Forelimb muscle (tissue), 1 donor: ENCODE measurements at regions not wholly inside any gene's neighbourhood (a gene's known extent, or its start where the extent isn't known, plus 50 kb on each side); places are given as distances from the start of the nearest gene placed in this dataset.
"Not testable (repeated sequence)": the region's sequence is repeated elsewhere in the genome, so short reads cannot be mapped to it uniquely, and the experiment has no call there.

Experiments used
- DNase-seq: peaks from one replicate; pipeline ENCODE4 v3.0.0-alpha.2; 2013; ENCODE audit warnings: low read depth

DNA sequence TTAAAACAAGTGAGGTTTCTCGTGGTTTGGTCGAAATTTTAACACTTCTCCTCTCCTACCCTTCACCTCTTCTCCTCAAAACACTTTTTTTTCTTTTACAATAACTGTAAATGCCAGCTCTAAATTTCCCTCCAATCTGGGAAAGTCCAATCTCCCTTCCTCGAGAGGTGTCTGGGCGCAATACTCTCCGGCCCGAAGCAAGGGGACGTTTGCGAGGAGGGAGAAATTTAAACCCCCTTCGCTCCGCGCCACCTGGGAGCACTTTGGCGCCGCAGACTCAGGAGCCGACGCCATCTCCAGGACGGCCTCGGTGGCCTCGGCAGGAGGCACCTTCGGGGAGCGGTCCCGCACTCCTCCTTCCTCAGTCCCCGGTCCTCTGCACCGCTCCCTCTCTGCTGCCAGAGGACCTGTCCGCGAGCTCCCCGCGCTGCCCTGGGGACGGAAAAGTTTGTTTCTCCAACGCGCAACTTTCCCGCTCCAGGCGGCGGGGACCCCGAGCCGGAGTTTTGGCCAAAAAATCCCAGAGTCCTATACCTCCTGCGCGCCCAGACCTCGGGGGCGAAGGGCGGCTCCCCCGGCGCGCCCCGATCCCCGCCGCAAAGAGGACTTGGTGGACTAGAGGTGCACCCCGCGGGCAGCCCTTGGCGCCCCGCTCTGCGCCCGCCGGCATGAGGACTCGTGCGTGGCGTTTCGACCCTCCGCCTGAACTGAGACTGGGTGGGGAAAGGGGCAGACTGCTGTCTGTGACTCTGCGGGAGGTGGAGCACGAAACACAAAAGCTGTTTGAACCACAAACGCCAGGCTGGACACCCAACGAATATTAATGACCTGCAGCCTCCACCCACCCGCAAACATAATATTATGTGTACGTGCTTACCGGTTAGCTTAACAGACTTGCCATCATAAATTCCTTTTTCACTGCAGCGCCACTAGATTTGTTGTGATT is 95.2 kb upstream of the HMGA2 start:
- DNase-seq, result no peak

DNA sequence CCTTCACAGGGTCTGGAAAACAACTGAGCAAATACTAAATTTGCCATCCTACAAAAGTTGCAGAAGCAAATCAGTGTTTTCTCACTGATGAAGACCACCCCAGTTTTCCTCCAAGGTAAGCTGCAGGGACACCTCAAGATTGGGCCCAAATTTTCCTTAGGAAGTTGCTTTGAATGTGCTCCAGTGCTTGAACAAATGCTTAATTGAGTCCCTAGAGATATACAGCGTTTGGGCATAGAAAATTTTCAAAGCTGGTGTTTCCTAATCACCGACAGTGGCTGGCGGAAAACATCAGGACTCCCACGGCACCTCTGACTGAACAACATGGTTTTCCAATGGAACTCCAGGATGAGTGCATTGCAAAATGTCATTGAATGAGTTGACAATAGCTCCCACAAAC is 92.5 kb upstream of the HMGA2 start:
- no peak for DNase-seq

DNA sequence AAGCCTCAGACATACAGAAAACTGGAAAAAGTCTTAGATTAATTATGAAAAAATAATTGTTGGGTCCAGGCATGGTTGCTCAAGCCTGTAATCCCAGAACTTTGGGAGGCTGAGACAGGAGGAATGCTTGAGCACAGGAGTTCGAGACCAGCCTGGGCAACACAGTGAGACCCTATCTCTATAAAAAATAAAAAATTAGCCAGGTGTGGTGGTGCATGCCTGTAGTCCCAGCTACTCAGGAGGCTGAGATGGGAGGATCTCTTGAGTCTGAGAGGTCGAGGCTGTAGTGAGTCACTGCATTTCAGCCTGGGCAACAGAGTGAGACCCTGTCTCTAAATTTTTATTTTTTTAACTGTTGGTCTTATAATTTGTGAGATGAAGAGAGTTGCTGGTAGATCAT is 90.6 kb upstream of the HMGA2 start:
- DNase-seq, result not testable (repeated sequence)

DNA sequence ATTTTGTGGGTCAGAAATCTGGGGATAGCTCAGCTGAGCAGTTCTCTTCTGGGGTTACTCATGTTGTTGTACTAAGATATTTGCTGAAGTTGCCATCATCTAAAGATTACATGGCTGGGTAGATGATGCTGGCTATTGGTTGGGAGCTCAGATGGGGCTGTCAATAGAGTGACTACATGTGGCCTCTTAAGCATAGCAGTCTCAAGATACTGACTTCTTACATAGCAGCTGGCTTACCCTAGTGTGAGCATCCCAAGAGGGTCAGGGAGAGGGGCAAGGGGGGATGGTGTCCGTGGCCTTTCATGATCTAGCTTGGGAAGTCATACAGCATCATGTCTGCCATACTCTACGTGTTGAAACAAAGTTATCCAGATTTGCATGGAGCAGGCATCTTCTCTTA is 90.1 kb upstream of the HMGA2 start:
- no peak for DNase-seq

DNA sequence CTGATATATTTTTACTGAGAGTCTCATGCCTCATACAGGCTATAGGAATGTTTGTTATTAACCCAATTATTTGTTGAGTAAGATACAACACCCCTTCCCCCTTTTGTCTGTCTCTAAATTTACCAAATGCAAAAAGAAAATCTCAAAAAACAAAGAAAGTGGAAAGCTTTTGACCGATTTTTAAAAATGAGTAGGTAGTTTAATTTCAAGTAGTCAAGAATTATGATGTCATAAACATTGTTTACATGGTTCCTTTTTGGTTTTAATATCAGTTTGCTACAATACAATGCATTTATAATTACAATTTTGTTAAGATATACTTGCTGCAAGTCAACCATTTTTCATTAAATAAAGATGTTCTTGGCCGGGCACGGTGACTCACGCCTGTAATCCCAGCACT is 84.7 kb upstream of the HMGA2 start:
- DNase-seq, result no peak

DNA sequence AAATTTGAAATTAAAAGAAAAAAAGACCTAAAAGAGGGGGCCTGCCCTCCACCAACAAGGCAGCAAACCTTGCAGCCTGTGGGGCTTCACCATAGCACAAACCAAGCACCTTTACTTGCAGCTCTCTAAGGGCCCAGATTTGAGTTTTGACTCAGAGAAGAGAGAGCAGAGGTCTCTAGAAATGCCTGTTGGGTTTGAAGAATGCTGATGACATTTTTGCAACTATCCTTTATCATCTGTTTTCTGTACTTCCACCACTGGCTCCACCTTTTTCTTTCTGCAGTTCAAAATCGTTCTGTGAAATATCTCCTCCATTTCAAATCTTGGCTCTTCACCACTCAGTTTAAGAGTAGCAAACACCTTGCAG is 83.8 kb upstream of the HMGA2 start:
- DNase-seq, result no peak

DNA sequence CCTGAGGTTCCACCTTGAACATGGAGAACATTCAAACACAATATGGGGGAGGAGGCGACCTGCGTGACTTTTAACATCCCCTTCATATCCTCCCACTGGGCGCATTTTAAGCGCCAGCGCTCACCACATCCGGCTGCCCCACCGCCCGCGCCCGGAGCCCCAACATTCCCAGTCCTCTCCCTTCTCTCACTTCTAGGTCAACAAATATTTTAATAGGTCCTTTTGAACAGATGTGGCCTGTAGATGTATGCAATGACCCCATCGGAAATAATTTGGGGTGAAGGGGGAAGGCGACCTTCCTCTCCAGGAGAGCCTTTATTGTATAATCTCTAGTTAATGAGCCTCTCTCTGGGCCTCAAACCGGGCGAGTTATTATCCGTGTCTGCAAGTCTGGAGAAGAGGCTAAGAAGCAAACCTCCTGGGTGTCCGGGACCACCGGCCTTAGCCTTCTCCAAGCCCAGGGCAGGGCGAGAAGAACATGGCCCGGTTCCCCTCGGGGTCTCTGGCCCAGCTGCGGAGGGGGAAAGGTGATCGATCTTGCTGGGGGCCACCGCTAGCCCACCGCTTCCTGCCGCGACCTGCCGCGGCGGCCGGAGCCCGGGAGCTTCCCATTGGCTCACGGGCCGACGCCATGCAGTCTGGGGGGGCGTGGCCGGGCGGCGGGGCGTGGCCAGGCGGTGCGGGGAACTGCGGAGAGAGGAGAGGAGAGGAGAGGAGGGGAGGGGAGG is 83.2 kb upstream of the HMGA2 start:
- no peak for DNase-seq

DNA sequence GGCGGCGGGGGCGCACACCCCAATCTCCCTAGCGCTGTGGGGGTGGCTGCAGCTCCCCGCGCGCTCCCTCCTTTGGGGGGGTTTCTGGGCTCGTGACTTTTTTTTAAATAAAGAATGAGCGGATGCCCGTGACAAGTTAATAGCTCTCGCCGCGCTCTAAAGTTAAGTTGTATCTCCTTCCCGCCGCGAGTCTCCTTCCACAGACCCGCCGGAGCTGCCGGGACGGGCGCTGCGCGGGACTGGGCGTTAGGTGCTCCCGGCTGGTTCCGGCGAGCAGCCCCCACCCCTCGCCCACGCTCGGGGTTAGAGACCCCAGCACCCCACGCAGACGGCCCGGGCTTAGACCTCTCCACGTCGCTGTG is 82.6 kb upstream of the HMGA2 start:
- no peak for DNase-seq

DNA sequence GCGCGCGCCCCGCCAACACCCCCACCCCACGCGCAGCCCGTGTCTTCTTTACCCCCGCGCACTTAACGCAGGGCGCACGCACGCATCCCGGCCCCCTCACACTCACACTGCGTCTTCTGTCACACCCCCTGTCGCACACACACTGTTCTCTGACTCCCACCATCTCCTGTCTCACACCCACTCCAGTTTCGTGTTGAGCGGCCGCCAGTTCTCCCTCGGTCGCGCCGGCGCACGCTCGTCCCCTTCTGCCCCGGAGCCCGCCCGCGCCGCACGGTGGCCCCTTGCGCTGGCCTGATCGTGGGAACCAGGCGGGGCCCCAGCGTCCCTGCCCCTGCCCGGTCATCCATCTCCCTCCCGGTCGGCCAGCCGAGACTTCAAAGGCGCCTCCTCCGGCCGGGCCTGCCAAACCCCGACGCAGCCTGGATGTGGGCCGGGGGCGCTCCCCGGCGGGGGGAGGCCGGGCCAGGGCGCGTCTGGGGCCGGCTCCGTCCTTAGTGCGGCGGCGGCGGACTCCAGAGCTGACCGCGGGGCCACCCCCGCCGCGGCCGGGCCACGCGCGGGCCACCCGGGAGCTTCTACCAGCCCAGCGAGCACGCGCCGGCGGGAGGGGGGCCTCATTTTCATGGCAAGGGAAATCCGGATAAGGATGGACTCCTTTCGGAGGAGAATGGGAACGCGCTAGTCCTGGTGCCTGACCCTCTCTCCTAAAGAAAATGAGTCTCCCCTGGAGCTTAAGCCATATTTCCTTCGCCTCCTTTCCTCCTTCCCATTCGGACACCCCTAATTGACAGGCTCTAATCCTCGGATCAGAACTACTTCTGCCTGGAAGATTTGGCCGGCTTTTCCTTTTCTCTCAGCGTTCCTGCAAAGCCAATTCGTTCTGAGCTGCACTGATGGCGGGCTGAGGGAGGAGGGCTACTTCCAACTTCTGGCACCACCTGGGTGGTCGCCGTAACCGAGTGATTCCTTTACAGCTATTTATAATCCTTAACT is 82.0 kb upstream of the HMGA2 start:
- DNase-seq, result no peak

DNA sequence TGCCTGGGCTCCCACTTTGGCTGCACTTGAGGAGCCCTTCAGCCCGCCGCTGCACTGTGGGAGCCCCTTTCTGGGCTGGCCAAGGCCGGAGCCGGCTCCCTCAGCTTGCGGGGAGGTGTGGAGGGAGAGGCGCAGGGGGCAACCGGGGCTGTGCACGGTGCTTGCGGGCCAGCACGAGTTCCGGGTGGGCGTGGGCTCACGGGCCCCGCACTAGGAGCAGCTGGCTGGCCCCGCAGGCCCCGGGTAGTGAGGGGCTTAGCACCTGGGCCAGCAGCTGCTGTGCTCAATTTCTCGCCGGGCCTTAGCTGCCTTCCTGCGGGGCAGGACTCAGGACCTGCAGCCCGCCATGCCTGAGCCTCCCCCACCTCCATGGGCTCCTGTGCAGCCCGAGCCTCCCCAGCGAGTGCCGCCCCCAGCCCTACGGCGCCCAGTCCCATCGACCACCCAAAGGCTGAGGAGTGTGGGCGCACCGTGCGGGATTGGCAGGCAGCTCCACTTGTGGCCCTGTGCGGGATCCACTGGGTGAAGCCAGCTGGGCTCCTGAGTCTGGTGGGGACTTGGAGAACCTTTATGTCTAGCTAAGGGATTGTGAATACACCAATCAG is 79.9 kb upstream of the HMGA2 start:
- not testable (repeated sequence) for DNase-seq

DNA sequence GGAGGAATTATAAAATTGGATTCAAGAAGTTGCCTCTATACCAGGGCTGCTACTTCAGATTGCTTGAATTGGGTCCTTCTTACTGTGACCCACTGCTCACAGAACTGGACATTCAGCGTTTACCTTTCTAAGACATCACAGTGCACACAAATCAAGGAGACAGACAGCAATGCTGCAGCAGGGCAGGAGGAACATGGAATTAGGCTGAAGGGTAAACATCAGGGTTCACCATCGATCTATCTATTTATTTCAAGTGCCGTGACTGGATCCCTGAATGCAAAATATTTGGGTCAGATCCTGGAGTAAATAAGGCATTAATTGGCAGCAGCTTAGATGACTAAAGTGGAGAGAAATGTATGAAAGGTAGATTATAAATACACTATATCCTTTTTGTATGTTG is 76.9 kb upstream of the HMGA2 start:
- DNase-seq, result no peak

DNA sequence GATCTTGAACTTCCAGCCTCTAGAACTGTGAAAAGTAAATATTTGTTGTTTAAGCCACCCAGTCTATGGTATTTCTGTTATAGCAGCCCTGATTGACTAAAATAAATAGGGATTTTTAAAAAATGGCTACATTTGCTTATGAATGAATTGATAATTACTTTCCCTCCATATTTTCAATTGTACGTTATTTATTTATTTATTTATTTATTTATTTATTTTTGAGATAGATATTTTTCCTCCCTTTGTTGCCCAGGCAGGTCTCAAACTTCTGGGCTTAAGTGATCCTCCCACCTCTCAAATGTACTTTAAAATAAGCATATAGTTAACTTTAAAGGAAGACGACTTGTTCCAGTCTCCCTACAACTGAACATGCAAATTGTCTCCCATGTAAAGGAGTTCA is 76.0 kb upstream of the HMGA2 start:
- no peak for DNase-seq

DNA sequence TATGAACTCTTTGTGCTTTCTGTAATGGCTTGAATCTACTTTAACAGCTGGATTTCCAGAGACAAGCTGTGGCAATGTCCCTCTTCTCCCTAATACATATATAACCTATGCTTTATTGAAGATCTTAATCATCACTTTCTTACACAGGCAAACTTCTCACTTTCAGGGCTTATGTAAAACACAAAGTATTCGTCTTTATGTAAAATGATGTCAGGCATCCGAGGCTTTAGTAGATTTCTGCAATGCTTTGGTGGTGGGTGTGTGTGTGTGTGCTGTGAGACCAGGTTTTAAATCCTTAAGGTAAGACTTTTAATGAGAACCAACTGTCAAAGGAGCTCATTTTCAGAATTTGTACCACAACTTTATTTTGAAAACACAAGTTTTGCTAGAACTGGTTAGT is 70.0 kb upstream of the HMGA2 start:
- no peak for DNase-seq

DNA sequence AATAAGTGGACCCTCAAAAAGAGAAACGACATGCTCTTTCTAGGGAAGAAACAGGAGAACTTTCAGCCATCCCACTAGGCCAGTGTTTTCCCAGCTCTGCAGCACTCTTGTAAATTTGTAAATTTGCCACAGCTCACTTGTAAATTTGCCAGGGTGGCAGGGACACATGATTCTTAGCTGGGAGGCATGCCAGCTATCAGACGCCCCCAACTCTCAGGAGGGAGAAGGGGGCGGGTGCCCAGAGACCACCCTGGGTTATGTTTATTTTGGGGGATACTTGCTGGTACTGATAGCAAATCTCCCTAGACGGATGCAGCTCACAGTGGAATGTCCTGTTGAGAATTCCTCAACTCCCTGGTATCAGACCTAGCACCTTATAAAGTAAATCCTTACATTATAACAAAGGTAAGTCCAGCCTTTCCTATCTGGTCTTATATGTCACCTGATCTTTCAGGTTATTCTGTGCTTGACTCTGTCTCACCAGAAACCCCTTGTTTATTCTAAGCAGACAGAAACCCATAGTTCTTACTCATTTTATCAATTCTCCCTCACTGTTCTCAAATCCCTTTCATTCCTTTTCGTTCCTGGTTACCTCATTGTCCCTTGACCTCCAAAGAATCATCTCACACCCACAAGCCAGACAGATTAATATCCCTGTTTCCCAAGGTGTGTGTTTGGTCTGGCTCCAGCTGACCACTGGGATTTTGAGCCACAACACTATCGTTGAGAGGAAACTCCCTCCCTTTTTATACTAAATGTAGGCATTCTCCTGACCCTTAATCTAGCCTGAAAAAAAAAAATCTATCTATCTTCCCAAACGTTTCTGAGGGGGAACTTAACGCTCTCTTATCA is 69.3 kb upstream of the HMGA2 start:
- no peak for DNase-seq

DNA sequence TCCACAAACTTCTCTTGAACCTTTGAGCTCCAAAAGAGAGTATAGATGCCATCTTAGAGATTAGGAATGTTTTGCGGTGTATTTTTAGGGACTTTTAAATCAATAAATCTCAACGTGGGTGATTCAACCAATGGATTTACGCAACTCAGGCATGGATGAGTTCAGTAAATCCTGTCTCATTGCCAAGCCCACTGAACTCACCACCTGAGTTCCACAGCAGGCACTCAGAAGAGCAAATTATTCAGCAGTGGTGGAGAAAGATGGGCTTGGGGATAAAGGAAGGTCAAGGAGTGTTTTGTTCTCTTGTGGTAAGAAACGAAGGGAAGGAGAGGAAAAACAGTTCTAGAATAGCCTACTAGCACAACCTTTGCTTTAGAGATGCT is 68.7 kb upstream of the HMGA2 start:
- DNase-seq, result no peak

DNA sequence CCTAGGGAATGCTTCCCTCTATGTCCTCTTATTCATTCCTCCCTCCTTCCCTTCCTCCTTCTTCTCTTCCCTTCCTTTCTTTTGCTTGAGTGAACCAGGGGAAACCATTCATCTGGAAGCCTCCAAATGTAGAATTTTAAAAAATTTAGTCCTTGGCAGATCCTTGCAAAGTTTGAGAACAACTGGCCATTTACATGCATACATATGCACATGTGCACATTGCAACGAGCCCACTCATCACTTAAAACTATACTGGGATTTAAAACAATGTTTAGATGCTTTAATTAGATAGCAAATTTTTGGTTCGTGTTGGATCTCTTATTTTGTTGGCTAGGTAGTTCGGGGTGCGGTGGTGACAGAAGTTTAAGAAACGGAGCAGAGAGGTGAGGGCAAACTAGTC is 68.0 kb upstream of the HMGA2 start:
- DNase-seq, result no peak

DNA sequence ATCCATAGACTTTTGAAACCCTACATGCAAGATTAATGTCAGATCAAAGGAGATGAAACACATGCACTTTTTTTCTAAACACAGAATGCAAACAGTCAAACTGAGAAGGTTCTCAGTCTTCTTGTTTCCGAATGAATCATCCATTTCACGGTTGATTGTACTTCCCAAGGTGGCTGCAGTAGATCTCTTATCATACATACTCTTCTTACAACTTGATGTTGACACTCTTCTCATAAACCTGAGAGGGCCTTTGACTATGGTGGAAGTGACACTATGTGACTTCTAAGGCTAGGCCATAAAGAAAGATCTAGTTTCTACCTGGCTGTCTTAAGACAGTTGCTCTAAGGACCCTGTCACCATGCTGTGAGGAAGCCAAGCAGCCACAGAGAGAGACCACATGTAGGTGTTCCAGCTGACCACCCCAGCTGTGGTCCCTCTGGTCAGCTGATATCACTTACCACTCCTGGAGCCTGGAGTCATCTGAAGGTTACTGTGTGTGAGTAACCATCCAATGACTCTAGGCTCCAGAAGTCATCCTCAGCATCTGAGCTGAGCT is 67.2 kb upstream of the HMGA2 start:
- no peak for DNase-seq

DNA sequence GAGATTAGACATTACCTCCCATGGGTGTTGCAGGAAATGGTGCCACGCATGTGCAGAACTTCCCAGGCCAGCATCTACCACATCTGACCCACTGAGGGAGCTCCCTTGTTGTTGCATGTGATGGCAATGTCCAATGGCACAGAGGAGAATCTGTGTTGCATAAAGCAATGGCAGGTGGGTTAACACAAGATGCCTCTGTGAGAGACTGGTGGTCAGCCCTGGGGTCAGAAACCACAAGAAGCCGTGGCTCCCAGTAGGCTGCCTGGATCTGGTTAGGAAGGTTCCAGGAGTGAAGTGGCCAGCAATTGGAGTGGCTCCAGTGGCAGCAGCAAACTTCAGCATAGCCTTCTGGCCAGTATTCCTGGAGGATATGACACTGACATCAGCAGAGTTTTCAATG is 65.9 kb upstream of the HMGA2 start:
- DNase-seq, result no peak

DNA sequence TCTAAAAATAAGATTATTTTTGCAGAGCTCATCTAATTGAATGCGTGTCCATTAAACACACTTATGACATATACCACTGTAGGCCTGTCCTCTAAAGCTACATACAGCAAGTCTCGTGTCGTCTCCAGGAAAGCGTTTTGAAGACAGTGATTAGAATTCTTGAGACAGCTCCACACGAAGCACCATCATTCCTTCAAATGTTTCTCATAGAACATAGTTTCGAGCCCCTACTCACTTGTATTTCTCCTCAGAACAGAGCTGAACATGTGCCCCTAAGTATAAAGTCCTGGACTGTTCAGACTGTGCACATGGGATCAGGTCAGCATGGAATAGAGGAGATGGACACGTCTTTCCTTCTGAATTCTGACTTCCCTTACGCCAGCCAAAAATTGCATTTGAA is 64.5 kb upstream of the HMGA2 start:
- DNase-seq, result no peak

DNA sequence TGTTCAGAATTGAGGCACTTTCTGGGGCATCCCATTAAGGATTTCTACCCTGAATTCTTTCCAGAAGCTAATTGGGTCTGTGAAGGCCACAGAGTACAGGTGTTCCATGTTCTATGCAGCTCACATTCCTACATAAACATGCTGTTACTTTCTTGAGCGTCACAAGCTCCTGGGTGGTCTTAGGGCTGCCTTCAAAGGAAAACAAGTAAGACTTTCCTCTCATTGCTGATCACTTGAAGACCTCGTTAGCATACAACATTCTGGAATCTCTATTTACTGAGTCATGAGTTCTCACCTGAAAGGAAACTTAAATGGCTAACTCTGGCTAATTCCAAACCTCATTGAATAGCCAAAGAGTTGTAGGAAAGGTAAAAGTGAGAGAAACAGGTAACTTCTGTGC is 63.0 kb upstream of the HMGA2 start:
- DNase-seq, result no peak

DNA sequence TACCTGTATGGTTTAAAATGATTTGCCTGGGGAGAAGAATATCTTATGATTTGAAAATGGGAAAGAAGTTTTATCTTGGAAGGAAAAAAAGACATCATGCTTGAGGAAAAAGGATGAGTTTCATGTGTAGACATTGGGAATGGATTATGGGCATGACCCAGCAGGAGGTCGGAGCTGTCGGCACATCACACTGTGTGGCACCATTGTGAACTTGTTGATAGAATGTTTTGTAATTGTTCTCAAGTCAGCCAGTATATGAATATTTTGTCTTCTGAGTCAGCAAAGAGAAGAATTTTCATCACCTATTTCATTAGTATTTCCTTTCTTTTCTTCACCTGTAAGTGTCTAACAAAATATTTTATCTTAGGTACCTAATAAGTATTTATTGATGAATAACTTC is 60.0 kb upstream of the HMGA2 start:
- no peak for DNase-seq
